GM18870 (cell line): ENCODE measurements at regions not wholly inside any gene's neighbourhood (a gene's known extent, or its start where the extent isn't known, plus 50 kb on each side); places are given as distances from the start of the nearest gene placed in this dataset.
"Not testable (repeated sequence)": the region's sequence is repeated elsewhere in the genome, so short reads cannot be mapped to it uniquely, and the experiment has no call there.

Experiments
- ATAC-seq: cut with Tn5 transposase; IDR thresholded peaks from one replicate; pipeline ENCODE4 v1.9.1; 2021; ENCODE audit warnings: moderate library complexity; ENCODE audit not compliant: unreplicated experiment

GRCh38 chr3:143175940-143176894, 56.6 kb downstream of the CHST2 start:
- not testable (repeated sequence) for ATAC-seq

- peak; percentile 43 for ATAC-seq
These were observed 58.4 kb downstream of the CHST2 start for GRCh38 chr3:143177965-143178364.

GRCh38 chr3:143178775-143179548, 59.4 kb downstream of the CHST2 start:
- not testable (repeated sequence) for ATAC-seq

GRCh38 chr3:143179603-143180002, 60.0 kb downstream of the CHST2 start:
- no peak for ATAC-seq

- not testable (repeated sequence) for ATAC-seq
These were observed 61.3 kb downstream of the CHST2 start for GRCh38 chr3:143180860-143181259.

GRCh38 chr3:143181977-143182376, 62.4 kb downstream of the CHST2 start:
- ATAC-seq: not testable (repeated sequence)

- ATAC-seq: no peak
These were observed 63.5 kb downstream of the CHST2 start for GRCh38 chr3:143182866-143183664.

GRCh38 chr3:143183665-143183964, 64.0 kb downstream of the CHST2 start:
- no peak for ATAC-seq

GRCh38 chr3:143184099-143184498, 64.5 kb downstream of the CHST2 start:
- ATAC-seq: no peak

- ATAC-seq: no peak
These were observed 65.8 kb downstream of the CHST2 start for GRCh38 chr3:143185401-143185800.

GRCh38 chr3:143187111-143187510, 67.5 kb downstream of the CHST2 start:
- no peak for ATAC-seq

GRCh38 chr3:143188881-143189280, 69.3 kb downstream of the CHST2 start:
- no peak for ATAC-seq

GRCh38 chr3:143190101-143190500, 70.5 kb downstream of the CHST2 start:
- ATAC-seq: no peak

- ATAC-seq: no peak
These were observed 72.6 kb downstream of the CHST2 start for GRCh38 chr3:143192193-143192592.

- no peak for ATAC-seq
These were observed 80.7 kb downstream of the CHST2 start for GRCh38 chr3:143200001-143200924.

GRCh38 chr3:143201045-143201444, 81.5 kb downstream of the CHST2 start:
- no peak for ATAC-seq

- ATAC-seq: no peak
These were observed 82.5 kb downstream of the CHST2 start for GRCh38 chr3:143201870-143202752.

- ATAC-seq: no peak
These were observed 83.6 kb downstream of the CHST2 start for GRCh38 chr3:143203142-143203541.

- ATAC-seq: no peak
These were observed 84.3 kb downstream of the CHST2 start for GRCh38 chr3:143203848-143204247.
